Right ventricle myocardium inferior (tissue), 1 donor: ENCODE measurements at regions not wholly inside any gene's neighbourhood (a gene's known extent, or its start where the extent isn't known, plus 50 kb on each side); places are given as distances from the start of the nearest gene placed in this dataset.

Source experiments
- ATAC-seq: fragments of 200-7000 bp; cut with Tn5 transposase; one replicate; pipeline ENCODE4 v1.9.1; 2020; ENCODE audit warnings: mild to moderate bottlenecking, moderate library complexity
- DNase-seq: peaks from one replicate; pipeline ENCODE4 v3.0.0; 2021; ENCODE audit errors: missing footprints
- intact Hi-C: fragments of 100-400 bp; cut with DNase I; formaldehyde crosslinking; loops from one replicate; pipeline ENCODE4 v1.11.0; 2022
- donor health status: DM: no; HTN: yes; CAD: no; lungs with severe emphysema.

- no peak for DNase-seq
- ATAC-seq: no peak
- intact Hi-C loops: no loop called here
Observed at GRCh38 chr4:166314902-166315301, 441.9 kb downstream of the TLL1 start.

GRCh38 chr4:166315721-166316467 is 442.9 kb downstream of the TLL1 start:
- DNase-seq: no peak
- intact Hi-C loops: no loop called here

GRCh38 chr4:166318810-166319525 is 445.9 kb downstream of the TLL1 start:
- DNase-seq (no peak), ATAC-seq (no peak)
- intact Hi-C loops: no loop called here

More at GRCh38 chr4:166315721-166316467, 442.9 kb downstream of the TLL1 start:
- no peak for ATAC-seq

GRCh38 chr4:166323250-166323649 is 450.2 kb downstream of the TLL1 start:
- intact Hi-C loops: no loop called here
- DNase-seq: no peak
- no peak for ATAC-seq

- DNase-seq (no peak), ATAC-seq (no peak)
- intact Hi-C loops: no loop called here
Observed at GRCh38 chr4:166324321-166324720, 451.3 kb downstream of the TLL1 start.

- ATAC-seq: no peak
- intact Hi-C loops: no loop called here
- DNase-seq: no peak
Observed at GRCh38 chr4:166335256-166335938, 462.4 kb downstream of the TLL1 start.

GRCh38 chr4:166341992-166342391 is 469.0 kb downstream of the TLL1 start:
- intact Hi-C loops: no loop called here
- no peak for ATAC-seq
- DNase-seq: no peak

- intact Hi-C loops: no loop called here
- ATAC-seq (no peak), DNase-seq (no peak)
Observed at GRCh38 chr4:166363198-166363597, 490.2 kb downstream of the TLL1 start.

GRCh38 chr4:166366012-166366411 is 493.0 kb downstream of the TLL1 start:
- ATAC-seq: no peak
- intact Hi-C loops: no loop called here
- DNase-seq: no peak

GRCh38 chr4:166377578-166377977 is 504.5 kb downstream of the TLL1 start:
- no peak for ATAC-seq
- no peak for DNase-seq
- intact Hi-C loops: no loop called here

- ATAC-seq (no peak), DNase-seq (no peak)
- intact Hi-C loops: no loop called here
Observed at GRCh38 chr4:166386491-166387360, 513.7 kb downstream of the TLL1 start.

GRCh38 chr4:166391501-166391900 is 518.5 kb downstream of the TLL1 start:
- no peak for ATAC-seq
- DNase-seq: no peak
- intact Hi-C loops: no loop called here

- intact Hi-C loops: no loop called here
- ATAC-seq: no peak
- DNase-seq: no peak
Observed at GRCh38 chr4:166399021-166399420, 526.0 kb downstream of the TLL1 start.

- ATAC-seq: no peak
- DNase-seq: peak; percentile 44
- intact Hi-C loops: no loop called here
Observed at GRCh38 chr4:166400270-166400894, 527.3 kb downstream of the TLL1 start.

GRCh38 chr4:166413356-166413755 is 540.3 kb downstream of the TLL1 start:
- ATAC-seq (no peak), DNase-seq (no peak)
- intact Hi-C loops: no loop called here

- DNase-seq (no peak), ATAC-seq (no peak)
- intact Hi-C loops: no loop called here
Observed at GRCh38 chr4:166414431-166414830, 541.4 kb downstream of the TLL1 start.

GRCh38 chr4:166415749-166416148 is 542.7 kb downstream of the TLL1 start:
- ATAC-seq (no peak), DNase-seq (no peak)
- intact Hi-C loops: no loop called here

GRCh38 chr4:166421556-166422156 is 548.6 kb downstream of the TLL1 start:
- ATAC-seq: no peak
- intact Hi-C loops: no loop called here
- DNase-seq: no peak
